Chondrocyte (in vitro differentiated cells): ENCODE measurements at regions not wholly inside any gene's neighbourhood (a gene's known extent, or its start where the extent isn't known, plus 50 kb on each side); places are given as distances from the start of the nearest gene placed in this dataset.
"Not testable (repeated sequence)": the region's sequence is repeated elsewhere in the genome, so short reads cannot be mapped to it uniquely, and the experiment has no call there.

Experiments used
- DNase-seq: peaks from one replicate; pipeline ENCODE4 v3.0.0; 2021; ENCODE audit warnings: mixed read lengths, low spot score
- H3K27ac Mint-ChIP-seq: one replicate; pipeline ENCODE4 v1.8.0; 2021; ENCODE audit warnings: mild to moderate bottlenecking, moderate library complexity, mixed read lengths; ENCODE audit not compliant: unreplicated experiment
- H3K27me3 Mint-ChIP-seq: 2 replicates; pipeline ENCODE4 v1.8.0; 2021; ENCODE audit warnings: low read depth, mixed read lengths
- H3K36me3 Mint-ChIP-seq: 2 replicates; pipeline ENCODE4 v1.8.0; 2021; ENCODE audit warnings: low read depth, mixed read lengths
- H3K4me1 Mint-ChIP-seq: 2 replicates; pipeline ENCODE4 v1.8.0; 2021; ENCODE audit warnings: low read depth, mild to moderate bottlenecking, mixed read lengths
- H3K4me3 Mint-ChIP-seq: one replicate; pipeline ENCODE4 v1.8.0; 2021; ENCODE audit warnings: mild to moderate bottlenecking, moderate library complexity, mixed read lengths; ENCODE audit not compliant: unreplicated experiment
- H3K9me3 Mint-ChIP-seq: 2 replicates; pipeline ENCODE4 v1.8.0; 2021; ENCODE audit warnings: low read depth, mixed read lengths
- CTCF ChIP-seq: fragments of 200-600 bp; sonication (generic); IDR thresholded peaks from 2 replicates; pipeline ENCODE4 v1.5.0; 2021; ENCODE audit warnings: antibody characterized with exemption, mild to moderate bottlenecking, moderate library complexity

DNA sequence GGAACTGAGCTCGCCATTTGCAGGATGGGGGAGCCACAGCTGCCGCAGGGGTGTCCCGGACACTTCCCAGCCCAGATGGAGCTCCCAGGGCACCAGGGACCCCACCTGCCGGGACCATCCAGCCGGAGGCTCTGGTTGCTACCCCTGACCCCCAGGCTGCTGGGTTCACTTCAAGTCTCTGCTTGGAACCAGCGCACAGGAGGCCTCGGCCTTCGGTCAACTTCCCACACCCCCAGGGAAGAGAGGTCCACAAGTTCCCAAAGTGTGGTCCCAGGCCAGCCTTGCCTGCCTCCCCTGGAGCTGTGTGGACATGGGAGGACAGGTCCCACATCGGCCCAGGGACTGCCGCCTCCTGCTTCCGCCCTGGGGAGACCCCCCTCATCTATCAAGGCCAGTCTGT is 117.0 kb downstream of the TEX29 start:
- Mint-ChIP-seq H3K27me3 (peaks cover 42% of the 10 kb centered on the region), H3K4me3 (no peak overlapping the region), H3K4me1 (no peaks in the 10 kb centered on the region)

GRCh38 chr13:111437856-111438547 is 117.6 kb downstream of the TEX29 start:
- no peak overlapping the region for H3K4me3 Mint-ChIP-seq
- H3K27me3 Mint-ChIP-seq, result peaks cover 45% of the 10 kb centered on the region
- H3K36me3 Mint-ChIP-seq, result no peaks in the 10 kb centered on the region
- TF ChIP-seq CTCF, result no peak
- no peak overlapping the region for H3K27ac Mint-ChIP-seq
- peaks cover 9% of the 10 kb centered on the region for H3K9me3 Mint-ChIP-seq
- no peaks in the 10 kb centered on the region for H3K4me1 Mint-ChIP-seq
- no peak for DNase-seq

More for the DNA sequence above, 117.0 kb downstream of the TEX29 start:
- Mint-ChIP-seq H3K9me3 (peaks cover 3% of the 10 kb centered on the region), H3K36me3 (no peaks in the 10 kb centered on the region), H3K27ac (no peak overlapping the region)
- DNase-seq, result no peak
- TF ChIP-seq CTCF, result no peak

DNA sequence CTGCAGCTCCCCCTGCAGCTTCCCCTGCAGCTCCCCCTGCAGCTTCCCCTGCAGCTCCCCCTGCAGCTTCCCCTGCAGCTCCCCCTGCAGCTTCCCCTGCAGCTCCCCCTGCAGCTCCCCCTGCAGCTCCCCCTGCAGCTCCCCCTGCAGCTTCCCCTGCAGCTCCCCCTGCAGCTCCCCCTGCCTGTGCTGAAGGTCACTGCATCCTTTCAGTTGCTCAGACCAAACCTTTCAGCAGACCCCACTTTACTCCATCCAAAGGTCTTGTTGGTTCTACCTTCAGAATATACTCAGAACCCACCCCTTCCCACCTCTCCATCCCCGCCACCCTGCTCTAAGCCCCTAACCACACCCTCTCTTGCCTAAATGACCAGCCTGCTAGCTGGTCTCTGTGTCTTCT is 120.0 kb downstream of the TEX29 start:
- not testable (repeated sequence) for H3K36me3 Mint-ChIP-seq, H3K4me1 Mint-ChIP-seq, H3K27ac Mint-ChIP-seq, H3K4me3 Mint-ChIP-seq, DNase-seq
- Mint-ChIP-seq H3K9me3 (peaks cover 14% of the 10 kb centered on the region), H3K27me3 (peaks cover 40% of the 10 kb centered on the region)
- TF ChIP-seq CTCF, result peak; percentile 54

DNA sequence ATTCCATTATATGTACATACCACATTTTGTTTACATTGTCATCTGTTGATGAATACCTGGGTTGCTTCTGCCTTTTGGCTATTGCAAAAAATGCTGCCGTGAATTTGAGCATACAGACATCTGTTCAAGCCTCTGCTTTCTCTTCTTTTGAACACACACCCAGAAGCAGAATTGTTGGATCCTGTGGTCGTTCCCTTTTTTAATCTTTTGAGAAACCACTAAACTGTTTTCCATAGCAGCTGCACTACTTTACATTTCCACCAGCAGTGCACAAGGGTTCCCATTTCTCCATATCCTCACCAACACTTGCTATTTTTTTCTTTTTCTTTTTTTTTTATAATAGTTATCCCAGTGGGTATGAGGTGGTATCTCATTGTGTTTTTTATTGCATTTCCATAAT is 123.5 kb downstream of the TEX29 start:
- Mint-ChIP-seq H3K9me3 (peaks cover 32% of the 10 kb centered on the region), H3K4me1 (no peaks in the 10 kb centered on the region), H3K36me3 (peaks cover 7% of the 10 kb centered on the region), H3K4me3 (no peak overlapping the region), H3K27me3 (peaks cover 48% of the 10 kb centered on the region), H3K27ac (no peak overlapping the region)
- TF ChIP-seq CTCF, result no peak
- no peak for DNase-seq

GRCh38 chr13:111448504-111448903 is 128.1 kb downstream of the TEX29 start:
- peaks cover 50% of the 10 kb centered on the region for H3K27me3 Mint-ChIP-seq
- no peak for TF ChIP-seq CTCF
- peaks cover 32% of the 10 kb centered on the region for H3K9me3 Mint-ChIP-seq
- no peak for DNase-seq
- H3K4me1 Mint-ChIP-seq, result no peaks in the 10 kb centered on the region
- no peak overlapping the region for H3K27ac Mint-ChIP-seq
- peaks cover 9% of the 10 kb centered on the region for H3K36me3 Mint-ChIP-seq
- H3K4me3 Mint-ChIP-seq, result no peak overlapping the region
